A673 (cell line): ENCODE measurements at regions not wholly inside any gene's neighbourhood (a gene's known extent, or its start where the extent isn't known, plus 50 kb on each side); places are given as distances from the start of the nearest gene placed in this dataset.

Experiments used
- BruUV-seq: library from RNA; stranded (reverse); fragments of 400-500 nt; replicated peaks from 2 replicates; lab custom pipeline; 2021; lab: Mats Ljungman, UMichigan
- CTCF ChIA-PET: fragments of 300-600 bp; sonication (Branson Sonifier 250); formaldehyde crosslinking; loops from one replicate; lab custom pipeline; 2022; ENCODE audit warnings: antibody characterized with exemption; lab: Charles Lee
- POLR2A ChIA-PET: fragments of 300-600 bp; sonication (Branson Sonifier 250); formaldehyde crosslinking; loops from one replicate; lab custom pipeline; 2022; ENCODE audit warnings: antibody characterized with exemption; ENCODE audit not compliant: low non-redundant PET; lab: Charles Lee
- DNase-seq: peaks from one replicate; pipeline ENCODE4 v3.0.0-alpha.2; 2015; ENCODE audit warnings: low spot score
- H3K27ac ChIP-seq: fragments of 200-600 bp; sonication (generic); 2 replicates; pipeline ENCODE4 v1.5.1; 2016; ENCODE audit warnings: mixed run types, low read depth, mild to moderate bottlenecking, mixed read lengths, antibody characterized with exemption, low read length; ENCODE audit not compliant: poor library complexity, severe bottlenecking
- H3K27me3 ChIP-seq: fragments of 200-600 bp; sonication (generic); replicated peaks from 2 replicates; pipeline ENCODE4 v1.6.1; 2017; ENCODE audit warnings: mixed run types, low read depth, mild to moderate bottlenecking, mixed read lengths, antibody characterized with exemption, low read length; ENCODE audit not compliant: insufficient read depth, poor library complexity
- H3K36me3 ChIP-seq: fragments of 200-600 bp; sonication (generic); 2 replicates; pipeline ENCODE4 v1.6.1; 2016; ENCODE audit warnings: mixed run types, mild to moderate bottlenecking, mixed read lengths, antibody characterized with exemption, low read length; ENCODE audit not compliant: insufficient read depth, poor library complexity, severe bottlenecking
- H3K4me1 ChIP-seq: fragments of 200-600 bp; sonication (generic); 2 replicates; pipeline ENCODE4 v1.6.1; 2017; ENCODE audit warnings: mixed run types, mild to moderate bottlenecking, mixed read lengths, antibody characterized with exemption, low read length; ENCODE audit not compliant: insufficient read depth, poor library complexity, severe bottlenecking
- H3K4me3 ChIP-seq: fragments of 200-600 bp; sonication (generic); 2 replicates; pipeline ENCODE4 v1.5.1; 2016; ENCODE audit warnings: low read depth, mixed run types, mild to moderate bottlenecking, mixed read lengths, low read length; ENCODE audit not compliant: poor library complexity, severe bottlenecking
- H3K9me3 ChIP-seq: fragments of 200-600 bp; sonication (generic); 2 replicates; pipeline ENCODE4 v1.6.1; 2016; ENCODE audit warnings: mixed run types, low read depth, mild to moderate bottlenecking, mixed read lengths, antibody characterized with exemption, low read length; ENCODE audit not compliant: poor library complexity, severe bottlenecking
- EZH2 ChIP-seq: fragments of 200-600 bp; sonication (generic); IDR thresholded peaks from 2 replicates; pipeline ENCODE4 v1.6.1; 2017; ENCODE audit warnings: borderline replicate concordance, low read depth, mild to moderate bottlenecking, mixed read lengths, antibody characterized with exemption, low read length; ENCODE audit not compliant: poor library complexity, severe bottlenecking
- intact Hi-C: fragments of 100-400 bp; cut with micrococcal nuclease; formaldehyde crosslinking; loops from one replicate; pipeline ENCODE4 v1.10.0; 2022; ENCODE audit not compliant: unreplicated experiment
- TF ChIP-seq, protein P1 (sequence below): fragments of 300-800, 200-600 bp; sonication (generic); conservative IDR thresholded peaks from 2 replicates; pipeline ENCODE4 v1.5.1; 2017; ENCODE audit warnings: low read depth, mild to moderate bottlenecking, antibody characterized with exemption, low read length, moderate library complexity, mixed read lengths

DNA sequence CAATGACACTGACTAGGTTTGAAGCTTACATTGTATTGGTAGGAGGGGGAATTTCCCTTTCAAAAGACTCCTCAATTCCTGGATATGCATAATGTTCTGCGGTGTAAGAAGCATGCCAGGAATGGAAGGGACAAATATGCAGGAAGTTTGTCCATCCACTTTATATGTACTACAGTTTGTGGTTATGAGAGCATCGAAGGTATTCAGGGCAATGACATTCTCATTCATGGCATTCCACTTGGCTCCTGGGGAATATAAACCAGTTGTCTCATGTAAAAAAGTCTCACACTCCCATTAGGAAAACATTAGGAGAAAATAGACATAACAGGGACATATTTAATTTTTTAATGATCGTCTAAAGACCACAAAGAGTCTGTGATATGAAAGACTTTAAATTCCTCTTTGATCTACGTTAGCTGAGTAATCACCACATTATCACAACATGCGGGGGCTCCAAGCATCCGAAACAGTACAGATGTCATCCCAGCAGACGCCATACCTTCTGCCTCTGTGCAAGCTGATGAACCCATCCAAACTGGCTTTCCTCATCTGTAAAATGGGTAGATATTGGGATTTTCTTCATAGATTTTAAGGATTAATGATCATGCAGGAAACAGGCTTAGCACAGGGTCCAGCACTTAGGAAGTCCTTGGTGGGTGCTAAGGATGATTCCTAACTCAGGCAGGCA lies 675.3 kb downstream of the INHBA start:
- no peak overlapping the region for H3K27ac ChIP-seq
- no peak overlapping the region for H3K4me3 ChIP-seq
- H3K4me1 ChIP-seq, result no peaks in the 10 kb centered on the region
- no peaks in the 10 kb centered on the region for H3K36me3 ChIP-seq
- POLR2A ChIA-PET, result no interaction called here
- no peaks in the 10 kb centered on the region for H3K9me3 ChIP-seq
- BruUV-seq, result no TSS peak
- CTCF ChIA-PET, result no interaction called here
- TF ChIP-seq, protein P1, sequence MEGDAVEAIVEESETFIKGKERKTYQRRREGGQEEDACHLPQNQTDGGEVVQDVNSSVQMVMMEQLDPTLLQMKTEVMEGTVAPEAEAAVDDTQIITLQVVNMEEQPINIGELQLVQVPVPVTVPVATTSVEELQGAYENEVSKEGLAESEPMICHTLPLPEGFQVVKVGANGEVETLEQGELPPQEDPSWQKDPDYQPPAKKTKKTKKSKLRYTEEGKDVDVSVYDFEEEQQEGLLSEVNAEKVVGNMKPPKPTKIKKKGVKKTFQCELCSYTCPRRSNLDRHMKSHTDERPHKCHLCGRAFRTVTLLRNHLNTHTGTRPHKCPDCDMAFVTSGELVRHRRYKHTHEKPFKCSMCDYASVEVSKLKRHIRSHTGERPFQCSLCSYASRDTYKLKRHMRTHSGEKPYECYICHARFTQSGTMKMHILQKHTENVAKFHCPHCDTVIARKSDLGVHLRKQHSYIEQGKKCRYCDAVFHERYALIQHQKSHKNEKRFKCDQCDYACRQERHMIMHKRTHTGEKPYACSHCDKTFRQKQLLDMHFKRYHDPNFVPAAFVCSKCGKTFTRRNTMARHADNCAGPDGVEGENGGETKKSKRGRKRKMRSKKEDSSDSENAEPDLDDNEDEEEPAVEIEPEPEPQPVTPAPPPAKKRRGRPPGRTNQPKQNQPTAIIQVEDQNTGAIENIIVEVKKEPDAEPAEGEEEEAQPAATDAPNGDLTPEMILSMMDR, result no peak
- TF ChIP-seq EZH2, result no peak
- intact Hi-C loops, result no loop called here
- H3K27me3 ChIP-seq, result no peaks in the 10 kb centered on the region
- no peak for DNase-seq

DNA sequence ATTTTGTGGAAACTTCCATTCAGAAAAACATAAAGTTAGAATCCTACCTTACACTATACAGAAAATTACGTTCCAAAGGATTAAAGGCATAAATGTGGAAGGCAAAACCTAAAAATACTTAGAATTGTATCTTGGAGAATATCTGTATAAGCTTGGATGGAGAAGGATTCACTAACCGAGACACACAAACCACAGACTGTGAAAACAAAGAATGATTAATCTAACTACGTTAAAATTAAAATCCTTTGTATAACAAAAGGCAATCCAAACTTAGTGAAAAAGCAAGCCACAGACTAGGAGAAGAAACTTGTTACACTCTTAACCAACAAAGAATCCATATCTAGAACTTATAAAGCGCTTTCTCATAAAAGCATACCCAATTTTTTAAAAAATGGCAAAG lies 678.8 kb downstream of the INHBA start:
- ChIA-PET CTCF (no interaction called here), POLR2A (interaction anchor here (0.7 kb wide), 1 partner anchor 260 kb away, joined by 4 read pairs; no protein-coding TSS in a partner anchor)
- H3K27me3 ChIP-seq, result no peaks in the 10 kb centered on the region
- no peaks in the 10 kb centered on the region for H3K4me1 ChIP-seq
- no peak for DNase-seq
- no peaks in the 10 kb centered on the region for H3K9me3 ChIP-seq
- intact Hi-C loops, result no loop called here
- H3K36me3 ChIP-seq, result no peaks in the 10 kb centered on the region
- no TSS peak for BruUV-seq
- H3K4me3 ChIP-seq, result no peak overlapping the region
- TF ChIP-seq, protein P1, result no peak
- TF ChIP-seq EZH2, result no peak
- no peak overlapping the region for H3K27ac ChIP-seq

DNA sequence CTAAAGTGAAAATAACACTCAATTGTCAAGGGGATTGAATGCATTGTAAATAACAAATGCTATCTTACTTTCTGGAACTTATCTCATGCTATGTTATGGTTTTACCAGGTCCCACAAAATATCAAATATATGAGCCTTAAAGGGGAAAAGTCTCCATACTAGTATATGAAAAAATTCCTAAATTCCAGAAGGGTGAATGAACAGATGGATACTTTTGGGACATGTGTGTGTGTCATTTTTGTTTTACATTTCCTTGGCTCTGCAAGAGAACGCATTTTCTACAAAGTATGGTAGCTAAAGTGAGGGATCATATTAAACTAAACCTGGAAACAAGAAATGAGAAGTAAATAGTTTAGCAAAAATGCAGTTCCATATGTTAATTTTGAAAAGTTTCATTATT lies 682.8 kb downstream of the INHBA start:
- Histone ChIP-seq H3K4me3 (no peak overlapping the region), H3K27ac (no peak overlapping the region), H3K9me3 (no peaks in the 10 kb centered on the region), H3K4me1 (no peaks in the 10 kb centered on the region), H3K36me3 (no peaks in the 10 kb centered on the region), H3K27me3 (no peaks in the 10 kb centered on the region)
- intact Hi-C loops, result no loop called here
- TF ChIP-seq, protein P1, result no peak
- no TSS peak for BruUV-seq
- POLR2A ChIA-PET, result no interaction called here
- no peak for DNase-seq
- CTCF ChIA-PET, result no interaction called here
